Vagina (tissue), 2 donors: ENCODE measurements at regions not wholly inside any gene's neighbourhood (a gene's known extent, or its start where the extent isn't known, plus 50 kb on each side); places are given as distances from the start of the nearest gene placed in this dataset.

Experiments
- POLR2A ChIP-seq, 2 donors: fragments of 450-650 bp; IDR thresholded peaks; one replicate each; pipeline ENCODE4 v1.6.1; 2017; ENCODE audit warnings: antibody characterized with exemption in 2 of 2, mild to moderate bottlenecking in 2 of 2, moderate library complexity in 2 of 2
- TF ChIP-seq, protein P1 (sequence below), 3 experiments: fragments of 450-650 bp in 2 of 3; fragments of 200-600 bp in 1 of 3; sonication (generic) in 1 of 3; IDR thresholded peaks; one replicate each; pipeline ENCODE4 v1.5.1; 2017 to 2019; ENCODE audit warnings: antibody characterized with exemption in 3 of 3, mild to moderate bottlenecking in 2 of 3, moderate library complexity in 2 of 3

- TF ChIP-seq, protein P1, sequence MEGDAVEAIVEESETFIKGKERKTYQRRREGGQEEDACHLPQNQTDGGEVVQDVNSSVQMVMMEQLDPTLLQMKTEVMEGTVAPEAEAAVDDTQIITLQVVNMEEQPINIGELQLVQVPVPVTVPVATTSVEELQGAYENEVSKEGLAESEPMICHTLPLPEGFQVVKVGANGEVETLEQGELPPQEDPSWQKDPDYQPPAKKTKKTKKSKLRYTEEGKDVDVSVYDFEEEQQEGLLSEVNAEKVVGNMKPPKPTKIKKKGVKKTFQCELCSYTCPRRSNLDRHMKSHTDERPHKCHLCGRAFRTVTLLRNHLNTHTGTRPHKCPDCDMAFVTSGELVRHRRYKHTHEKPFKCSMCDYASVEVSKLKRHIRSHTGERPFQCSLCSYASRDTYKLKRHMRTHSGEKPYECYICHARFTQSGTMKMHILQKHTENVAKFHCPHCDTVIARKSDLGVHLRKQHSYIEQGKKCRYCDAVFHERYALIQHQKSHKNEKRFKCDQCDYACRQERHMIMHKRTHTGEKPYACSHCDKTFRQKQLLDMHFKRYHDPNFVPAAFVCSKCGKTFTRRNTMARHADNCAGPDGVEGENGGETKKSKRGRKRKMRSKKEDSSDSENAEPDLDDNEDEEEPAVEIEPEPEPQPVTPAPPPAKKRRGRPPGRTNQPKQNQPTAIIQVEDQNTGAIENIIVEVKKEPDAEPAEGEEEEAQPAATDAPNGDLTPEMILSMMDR (IDR thresholded peaks at IDR 0.05), result no peak
- no peak for TF ChIP-seq POLR2A (IDR thresholded peaks at IDR 0.05)
Measured at GRCh38 chr2:136205615-136206014, 87.7 kb upstream of the CXCR4 start.
